Left lobe of liver (tissue), 2 donors: ENCODE measurements at regions not wholly inside any gene's neighbourhood (a gene's known extent, or its start where the extent isn't known, plus 50 kb on each side); places are given as distances from the start of the nearest gene placed in this dataset.
"Not testable (repeated sequence)": the region's sequence is repeated elsewhere in the genome, so short reads cannot be mapped to it uniquely, and the experiment has no call there.

Experiments used
- ATAC-seq: fragments of 200-7000 bp; cut with Tn5 transposase; one replicate; pipeline ENCODE4 v1.9.1; 2020; ENCODE audit warnings: mild to moderate bottlenecking, moderate library complexity
- DNase-seq: peaks from one replicate; pipeline ENCODE4 v3.0.0-alpha.2; 2020; ENCODE audit warnings: low spot score
- donor health status: DM: no; HTN: no; CAD: no; lungs with moderate emphysema.
- donor health status: DM: no; HTN: yes; CAD: no.

- ATAC-seq, result no peak
- no peak for DNase-seq
Observed at GRCh38 chr5:19240170-19240569, 747.8 kb downstream of the CDH18 start.

DNA sequence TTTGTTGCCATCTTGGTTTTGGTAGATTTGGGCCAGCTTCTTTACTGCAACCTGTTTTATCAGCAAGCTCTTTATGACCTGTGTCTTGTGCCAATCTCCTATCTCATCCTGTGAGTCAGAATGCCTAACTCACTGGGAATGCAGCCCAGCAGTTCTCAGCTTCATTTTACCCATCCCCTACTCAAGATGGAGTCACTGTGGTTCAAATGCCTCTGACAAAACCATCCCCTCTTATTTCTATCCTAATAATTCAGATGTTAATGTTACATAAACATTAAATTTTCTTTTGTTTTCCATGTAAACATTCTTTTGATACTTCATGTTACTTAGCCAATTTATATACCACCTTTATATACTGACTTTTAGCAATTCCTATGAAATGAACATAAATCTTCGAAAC, 746.3 kb downstream of the CDH18 start:
- DNase-seq (no peak), ATAC-seq (no peak)

DNA sequence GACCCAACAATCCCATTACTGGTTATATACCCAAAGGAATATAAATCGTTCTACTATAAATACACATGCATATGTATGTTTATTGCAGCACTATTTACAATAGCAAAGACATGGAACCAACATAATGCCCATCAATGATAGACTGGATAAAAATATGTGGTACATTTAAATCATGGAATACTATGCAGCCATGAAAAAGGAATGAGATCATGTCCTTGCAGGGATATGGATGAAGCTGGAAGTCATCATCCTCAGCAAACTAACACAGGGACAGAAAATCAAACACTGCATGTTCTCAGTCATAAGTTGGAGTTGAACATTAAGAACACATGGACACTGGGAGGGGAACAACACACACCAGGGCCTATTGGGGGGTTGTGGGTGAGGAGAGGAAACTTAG, 741.8 kb downstream of the CDH18 start:
- ATAC-seq, DNase-seq: not testable (repeated sequence)

DNA sequence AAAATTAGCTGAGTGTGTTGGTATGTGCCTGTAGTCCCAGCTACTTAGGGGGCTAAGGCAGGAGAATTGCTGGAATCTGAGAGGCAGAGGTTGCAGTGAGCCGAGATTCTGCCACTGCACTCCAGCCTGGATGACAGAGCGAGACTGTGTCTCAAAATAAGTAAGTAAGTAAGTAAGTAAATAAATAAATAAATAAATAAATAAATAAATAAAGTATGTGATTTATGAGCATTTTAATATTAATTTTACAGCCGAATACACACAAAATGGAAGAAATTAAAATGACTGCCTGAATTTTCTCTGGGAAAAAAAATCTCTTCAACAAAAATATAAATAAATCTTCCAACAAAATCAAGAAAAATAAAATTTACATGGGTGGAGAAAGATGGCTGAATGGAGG, 740.7 kb downstream of the CDH18 start:
- DNase-seq (no peak), ATAC-seq (no peak)

GRCh38 chr5:19256036-19256435, 732.0 kb downstream of the CDH18 start:
- DNase-seq, result no peak
- no peak for ATAC-seq

DNA sequence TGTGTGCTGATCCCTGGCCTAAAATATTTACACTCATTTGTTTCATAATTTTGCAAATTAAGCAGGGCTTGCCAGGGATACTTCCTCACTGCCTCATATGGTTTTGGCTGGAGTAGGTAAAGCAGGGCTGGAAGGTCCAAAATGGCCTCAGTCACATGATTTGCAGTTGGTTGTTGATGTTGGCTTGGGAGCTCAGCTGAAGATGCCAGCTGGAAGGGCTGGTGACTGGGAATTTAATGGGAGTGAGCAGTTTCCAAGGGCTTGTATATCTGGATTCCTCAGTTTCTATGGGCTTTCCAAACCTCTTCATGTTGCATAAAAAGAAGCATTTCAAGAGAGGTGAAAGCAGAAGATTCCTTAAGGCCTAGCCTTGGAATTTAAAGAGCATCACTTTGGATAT, 729.3 kb downstream of the CDH18 start:
- DNase-seq, result no peak
- no peak for ATAC-seq

DNA sequence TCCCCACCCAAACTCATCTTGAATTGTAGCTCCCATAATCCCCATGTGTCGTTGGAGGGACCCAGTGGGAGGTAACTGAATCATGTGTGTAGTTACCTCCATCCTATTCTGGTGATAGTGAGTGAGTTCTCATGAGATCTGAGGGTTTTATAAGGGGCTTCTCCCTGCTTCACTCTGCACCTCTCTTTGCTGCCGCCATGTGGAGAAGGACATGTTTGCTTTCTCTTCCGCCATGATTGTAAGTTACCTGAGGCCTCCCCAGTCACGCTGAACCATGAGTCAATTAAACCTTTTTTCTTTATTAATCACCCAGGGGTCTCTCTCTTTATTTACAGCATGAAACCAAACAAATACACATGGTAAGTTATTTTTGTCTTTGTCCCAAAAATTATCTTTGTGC, 726.1 kb downstream of the CDH18 start:
- ATAC-seq, result no peak

GRCh38 chr5:19264821-19265220, 723.2 kb downstream of the CDH18 start:
- ATAC-seq (no peak), DNase-seq (no peak)

More for the DNA sequence above, 726.1 kb downstream of the CDH18 start:
- DNase-seq, result no peak

DNA sequence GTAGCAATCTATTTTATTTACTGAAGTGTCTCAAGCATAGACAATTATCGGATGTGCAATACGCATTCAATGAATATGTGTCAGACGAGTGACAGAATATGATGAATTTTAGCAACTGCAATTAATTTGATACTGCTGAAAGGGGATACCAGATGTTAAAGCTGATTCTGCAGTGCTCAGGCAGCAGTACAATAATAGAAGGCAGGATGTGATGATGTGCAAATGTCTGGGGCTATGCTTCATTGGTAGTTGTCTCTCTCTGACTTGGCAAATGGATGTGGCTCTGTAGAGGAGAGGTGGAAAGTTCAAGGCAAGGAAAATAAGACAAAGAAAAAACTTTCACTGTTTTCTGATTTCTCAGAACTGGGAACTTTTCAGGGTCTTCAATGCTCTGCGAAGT, 721.2 kb downstream of the CDH18 start:
- ATAC-seq, result no peak
- DNase-seq, result no peak

- no peak for DNase-seq
- no peak for ATAC-seq
Observed at GRCh38 chr5:19270153-19270552, 717.8 kb downstream of the CDH18 start.

- DNase-seq, result no peak
- no peak for ATAC-seq
Observed at GRCh38 chr5:19274578-19274977, 713.4 kb downstream of the CDH18 start.

DNA sequence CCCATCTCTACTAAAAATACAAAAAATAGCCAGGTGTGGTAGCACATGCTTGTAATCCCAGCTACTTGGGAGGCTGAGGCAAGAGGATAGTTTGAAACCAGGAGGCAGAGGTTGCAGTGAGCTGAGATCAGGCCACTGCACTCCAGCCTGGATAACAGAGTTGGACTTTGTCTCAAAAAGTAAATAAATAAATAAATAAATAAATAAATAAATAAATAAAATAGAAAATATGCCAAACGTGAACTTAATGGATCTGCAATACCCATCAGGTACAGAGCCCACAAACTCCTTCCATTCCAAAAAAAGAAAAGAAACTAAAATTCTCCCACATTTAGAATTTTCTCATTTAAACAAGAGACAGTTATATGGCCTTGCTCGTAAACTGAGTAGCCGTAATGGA, 702.7 kb downstream of the CDH18 start:
- ATAC-seq, result no peak
- no peak for DNase-seq

- not testable (repeated sequence) for ATAC-seq, DNase-seq
Observed at GRCh38 chr5:19287548-19288277, 700.3 kb downstream of the CDH18 start.

- DNase-seq, ATAC-seq: not testable (repeated sequence)
Observed at GRCh38 chr5:19288311-19288710, 699.7 kb downstream of the CDH18 start.

DNA sequence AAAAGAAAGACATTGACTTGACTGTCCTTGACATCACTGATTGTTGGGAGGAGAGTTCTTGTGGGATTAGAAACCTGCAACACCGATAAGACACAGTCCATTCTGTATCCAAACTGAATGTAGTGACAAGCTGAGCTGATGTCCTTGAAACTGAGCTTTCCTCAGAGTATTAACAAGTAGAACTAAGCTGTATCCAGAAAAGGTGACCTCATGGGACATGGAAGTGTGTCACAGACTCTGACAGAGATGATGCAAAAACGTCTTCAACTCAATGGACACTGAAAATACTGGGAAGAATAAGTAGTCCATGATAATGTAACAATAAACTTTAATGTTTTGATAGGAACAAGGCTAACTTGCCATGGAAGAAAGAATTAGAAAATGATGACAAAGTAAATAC, 690.1 kb downstream of the CDH18 start:
- DNase-seq, result no peak
- no peak for ATAC-seq

DNA sequence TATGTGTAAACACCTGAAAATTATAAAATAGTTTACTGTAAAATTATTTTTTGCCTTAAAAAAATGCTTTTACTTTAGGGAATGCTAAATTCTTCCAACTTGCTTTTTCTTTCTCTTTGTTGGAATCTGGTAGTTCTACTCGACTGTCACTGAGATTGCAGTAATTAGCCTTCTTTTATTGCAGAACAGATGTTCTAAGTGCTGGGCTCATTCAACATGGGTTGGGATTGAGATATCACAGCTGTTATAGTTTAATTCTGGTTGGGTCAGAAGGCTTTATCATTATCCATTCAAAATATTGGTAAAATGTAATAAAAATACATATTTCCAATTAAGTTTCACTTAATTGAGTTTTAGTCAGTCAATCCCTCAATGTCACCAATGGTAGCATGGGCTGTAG, 686.7 kb downstream of the CDH18 start:
- no peak for DNase-seq
- no peak for ATAC-seq

DNA sequence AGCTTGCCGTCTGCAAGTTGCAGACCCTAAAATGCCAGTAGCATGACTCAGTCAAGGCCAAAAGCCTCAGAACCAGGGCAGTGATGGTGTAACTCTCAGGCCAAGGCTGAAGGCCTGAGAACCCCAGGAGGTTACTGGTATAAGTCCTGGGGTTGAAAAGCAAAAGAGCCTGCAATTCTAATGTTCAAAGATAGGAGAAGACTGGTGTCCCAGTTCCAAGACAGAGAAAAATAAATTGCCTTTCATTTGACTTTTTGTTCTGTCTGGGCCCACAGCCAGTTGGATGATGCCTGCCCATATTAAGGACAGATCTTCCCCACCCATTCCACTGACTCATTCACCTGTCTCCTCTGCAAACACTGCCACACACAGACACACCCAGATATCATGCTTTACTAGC, 673.2 kb downstream of the CDH18 start:
- no peak for ATAC-seq
- DNase-seq, result no peak

DNA sequence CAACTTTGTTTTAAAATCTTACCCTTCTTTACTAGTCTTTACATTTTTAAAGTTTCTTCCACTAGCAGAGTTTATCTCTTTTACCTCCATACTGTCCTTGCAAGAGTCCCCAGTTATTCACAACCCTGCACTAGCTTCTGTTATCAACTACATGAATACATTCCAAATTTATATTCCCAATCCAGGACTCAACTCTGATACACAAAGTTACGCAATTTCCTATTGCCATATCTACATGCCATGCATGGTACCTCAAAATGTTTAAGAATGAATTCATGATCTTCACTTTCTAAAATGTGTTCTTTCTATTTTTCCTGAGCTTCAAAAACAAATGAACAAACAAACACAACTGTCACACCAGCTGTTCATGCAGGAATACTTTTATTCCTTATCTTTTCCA, 668.7 kb downstream of the CDH18 start:
- DNase-seq (no peak), ATAC-seq (no peak)

DNA sequence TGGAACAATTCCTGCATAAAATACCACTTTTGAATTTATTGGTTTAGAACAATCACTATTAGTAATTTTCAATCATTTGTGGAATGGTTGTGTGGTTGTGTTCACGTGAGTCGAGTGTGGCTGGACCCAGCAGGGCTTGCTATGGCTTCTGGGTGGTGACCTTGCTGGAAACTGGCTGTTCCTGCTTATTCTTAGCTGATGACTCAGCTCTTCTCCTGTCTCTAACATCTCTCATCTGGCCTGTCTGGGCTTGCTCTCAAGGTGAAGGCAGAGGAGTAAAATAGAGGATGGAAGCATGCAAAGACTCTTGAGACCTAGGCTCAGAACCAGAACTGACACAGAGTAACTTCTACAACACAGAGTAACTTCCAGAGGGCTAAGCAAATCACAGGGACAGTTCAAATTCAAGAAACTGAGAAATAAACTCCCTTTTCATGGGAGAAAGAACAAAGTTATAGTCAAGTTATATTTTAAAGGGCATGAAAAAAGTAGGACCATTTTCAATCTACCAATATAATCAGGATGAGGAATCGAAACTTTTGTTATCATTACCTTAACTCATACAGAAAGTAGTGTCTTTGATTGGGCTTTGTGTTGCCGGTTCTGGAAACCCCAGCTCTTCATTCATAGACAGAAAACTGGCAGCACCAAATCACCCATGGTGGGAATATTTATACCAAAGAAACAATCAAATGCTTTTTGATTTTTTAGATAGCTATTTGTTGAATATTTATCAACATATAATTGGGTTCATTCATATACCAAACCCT, 665.1 kb downstream of the CDH18 start:
- DNase-seq (no peak), ATAC-seq (no peak)

GRCh38 chr5:19334278-19334677, 653.7 kb downstream of the CDH18 start:
- no peak for DNase-seq
- ATAC-seq, result no peak

GRCh38 chr5:19342942-19343341, 645.1 kb downstream of the CDH18 start:
- DNase-seq (no peak), ATAC-seq (no peak)

DNA sequence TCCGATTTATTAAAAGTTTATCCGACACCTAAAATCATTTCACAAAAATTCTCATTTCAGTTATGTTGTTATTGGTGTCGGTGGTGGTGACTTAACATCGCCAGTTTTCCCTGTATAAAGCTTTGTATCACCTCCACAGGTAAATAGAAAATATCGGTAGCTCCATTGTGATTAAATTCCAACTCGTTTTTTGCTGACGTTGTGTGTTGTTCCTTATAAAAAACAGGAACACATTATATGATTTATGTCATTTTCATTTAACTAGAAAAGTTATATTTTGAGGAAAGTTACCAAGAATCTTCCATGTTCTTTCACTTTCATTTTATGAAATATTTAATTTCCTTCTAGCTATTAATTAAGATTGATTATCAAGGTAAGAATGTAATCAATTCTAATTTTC, 635.9 kb downstream of the CDH18 start:
- ATAC-seq (no peak), DNase-seq (no peak)

GRCh38 chr5:19369048-19369447, 619.0 kb downstream of the CDH18 start:
- DNase-seq, result no peak
- no peak for ATAC-seq
